GM19452 (cell line): ENCODE measurements at regions not wholly inside any gene's neighbourhood (a gene's known extent, or its start where the extent isn't known, plus 50 kb on each side); places are given as distances from the start of the nearest gene placed in this dataset.
"Not testable (repeated sequence)": the region's sequence is repeated elsewhere in the genome, so short reads cannot be mapped to it uniquely, and the experiment has no call there.

Experiments
- ATAC-seq: cut with Tn5 transposase; IDR thresholded peaks from one replicate; pipeline ENCODE4 v1.9.1; 2021; ENCODE audit not compliant: unreplicated experiment

DNA sequence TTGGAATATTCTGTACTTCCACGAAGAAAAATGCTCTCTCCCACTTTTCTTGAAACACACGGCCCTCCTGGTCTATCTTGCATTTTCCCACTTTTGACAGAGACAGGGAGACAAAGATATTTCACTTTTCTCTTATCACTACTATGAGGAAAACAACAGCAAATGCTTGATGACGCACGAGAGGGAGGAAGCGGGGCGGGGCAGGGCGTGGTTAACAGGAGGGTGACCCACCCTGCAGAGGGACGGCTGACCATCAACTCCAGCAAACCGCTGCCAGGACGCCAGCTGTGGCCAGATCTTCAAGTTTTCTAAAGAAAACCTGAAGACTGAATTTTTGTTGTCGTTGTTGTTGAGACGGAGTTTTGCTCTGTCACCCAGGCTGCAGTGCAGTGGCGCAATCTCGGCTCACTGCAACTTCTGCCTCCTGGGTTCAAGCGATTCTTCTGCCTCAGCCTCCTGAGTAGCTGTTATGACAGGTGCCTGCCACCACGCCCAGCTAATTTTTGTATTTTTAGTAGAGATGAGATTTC lies 63.8 kb downstream of the NSUN5 start:
- ATAC-seq, result not testable (repeated sequence)

GRCh38 chr7:73234994-73235717 lies 73.5 kb downstream of the NSUN5 start:
- peak; percentile 90 for ATAC-seq

DNA sequence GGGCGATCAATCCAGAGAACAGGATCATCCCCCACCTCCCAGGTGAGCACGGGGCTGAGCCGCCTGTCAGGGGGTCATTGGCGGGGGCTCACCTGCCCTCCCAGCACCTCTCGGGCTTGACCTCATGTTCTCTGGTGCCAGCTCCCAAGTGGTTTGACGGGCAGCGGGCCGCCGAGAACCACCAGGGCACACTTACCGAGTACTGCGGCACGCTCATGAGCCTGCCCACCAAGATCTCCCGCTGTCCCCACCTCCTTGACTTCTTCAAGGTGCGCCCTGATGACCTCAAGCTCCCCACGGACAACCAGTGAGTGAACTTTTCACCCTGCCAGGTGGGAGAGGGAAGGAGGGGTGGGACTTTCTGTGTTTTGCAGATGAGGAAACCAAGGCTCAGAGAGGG lies 82.9 kb downstream of the NSUN5 start:
- ATAC-seq, result not testable (repeated sequence)

- ATAC-seq, result not testable (repeated sequence)
These were observed 86.9 kb downstream of the NSUN5 start for GRCh38 chr7:73221724-73222123.

GRCh38 chr7:73220766-73221370 lies 87.8 kb downstream of the NSUN5 start:
- peak; percentile 42 for ATAC-seq

DNA sequence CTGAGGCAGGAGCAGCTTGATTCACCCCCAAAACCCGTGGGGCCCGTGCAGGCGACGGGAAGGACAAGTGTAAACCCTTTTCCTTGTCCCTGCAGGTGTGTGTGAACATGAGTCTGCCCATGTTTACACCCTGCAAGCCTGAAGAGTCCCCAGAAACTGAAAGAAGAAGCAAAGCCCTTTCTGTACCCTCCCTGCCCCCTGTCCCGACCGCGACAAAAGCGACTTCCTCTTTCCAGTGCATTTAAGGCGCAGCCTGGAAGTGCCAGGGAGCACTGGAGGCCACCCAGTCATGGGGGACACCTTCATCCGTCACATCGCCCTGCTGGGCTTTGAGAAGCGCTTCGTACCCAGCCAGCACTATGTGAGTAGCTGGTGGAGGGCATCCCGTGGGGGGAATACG lies 88.3 kb downstream of the NSUN5 start:
- peak; percentile 80 for ATAC-seq

DNA sequence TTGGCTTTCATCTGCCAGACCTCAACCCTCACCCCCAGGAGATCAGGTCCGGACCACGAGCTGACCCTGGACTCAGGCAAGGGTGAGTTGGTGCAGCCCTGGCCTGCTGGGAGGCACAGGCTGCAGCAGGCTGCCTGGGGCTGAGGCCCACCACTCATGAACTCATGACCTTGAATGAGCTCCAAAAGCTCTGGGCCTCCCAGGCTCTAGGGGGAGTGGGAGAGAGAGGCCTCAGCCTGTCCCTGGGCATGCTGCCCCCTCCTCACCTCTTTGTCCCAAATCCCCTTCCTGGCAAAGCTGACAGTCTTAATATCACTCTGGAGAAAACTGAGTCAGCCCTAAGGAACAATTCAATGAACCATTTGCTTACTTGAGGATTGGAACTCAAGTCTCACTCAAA lies 89.8 kb downstream of the NSUN5 start:
- ATAC-seq, result not testable (repeated sequence)

- ATAC-seq, result not testable (repeated sequence)
These were observed 92.5 kb downstream of the NSUN5 start for GRCh38 chr7:73216046-73216675.

- ATAC-seq, result not testable (repeated sequence)
These were observed 93.4 kb downstream of the NSUN5 start for GRCh38 chr7:73215232-73215631.

- ATAC-seq, result not testable (repeated sequence)
These were observed 94.2 kb downstream of the NSUN5 start for GRCh38 chr7:73214471-73214870.

GRCh38 chr7:73213076-73213475 lies 95.5 kb downstream of the NSUN5 start:
- not testable (repeated sequence) for ATAC-seq

DNA sequence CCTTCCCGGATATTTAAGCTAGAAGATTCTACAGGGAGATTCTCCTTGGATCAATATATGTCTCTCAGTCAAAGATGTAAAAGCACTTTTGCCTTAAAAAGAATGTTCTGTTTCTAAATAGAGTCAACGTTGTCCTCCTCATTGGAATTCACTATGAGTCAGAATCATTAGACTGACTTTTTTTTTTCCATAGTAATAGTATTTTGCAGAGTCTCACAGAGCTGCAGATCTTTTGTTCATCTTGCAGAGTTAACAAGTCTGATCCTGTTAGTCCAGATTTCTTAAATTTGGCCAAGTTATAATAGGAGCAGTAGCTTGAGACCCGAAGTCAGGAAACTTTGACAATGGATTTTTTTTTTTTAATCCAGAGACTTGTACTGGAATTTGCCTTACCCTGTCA lies 103.0 kb downstream of the NSUN5 start:
- not testable (repeated sequence) for ATAC-seq

GRCh38 chr7:73204898-73205297 lies 103.7 kb downstream of the NSUN5 start:
- ATAC-seq, result not testable (repeated sequence)

DNA sequence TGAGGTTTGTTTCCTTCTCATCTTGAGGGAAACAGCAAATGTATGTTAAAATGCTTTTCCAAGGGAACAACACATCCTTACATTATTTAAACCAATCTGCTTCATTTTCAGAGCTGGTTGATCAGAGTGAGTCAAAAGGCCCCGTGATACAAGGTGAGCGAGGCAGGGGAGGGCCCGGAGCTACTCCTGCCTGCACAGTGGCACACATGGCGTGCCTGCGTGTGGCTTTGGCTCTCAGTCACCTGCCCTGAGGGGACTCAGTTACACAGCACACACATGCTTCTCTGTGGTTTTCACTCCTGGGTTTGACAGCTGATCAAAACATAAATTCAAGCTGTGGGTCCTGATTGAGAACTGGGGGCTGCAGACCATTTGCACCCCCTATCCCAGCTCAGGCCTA lies 105.3 kb downstream of the NSUN5 start:
- not testable (repeated sequence) for ATAC-seq

DNA sequence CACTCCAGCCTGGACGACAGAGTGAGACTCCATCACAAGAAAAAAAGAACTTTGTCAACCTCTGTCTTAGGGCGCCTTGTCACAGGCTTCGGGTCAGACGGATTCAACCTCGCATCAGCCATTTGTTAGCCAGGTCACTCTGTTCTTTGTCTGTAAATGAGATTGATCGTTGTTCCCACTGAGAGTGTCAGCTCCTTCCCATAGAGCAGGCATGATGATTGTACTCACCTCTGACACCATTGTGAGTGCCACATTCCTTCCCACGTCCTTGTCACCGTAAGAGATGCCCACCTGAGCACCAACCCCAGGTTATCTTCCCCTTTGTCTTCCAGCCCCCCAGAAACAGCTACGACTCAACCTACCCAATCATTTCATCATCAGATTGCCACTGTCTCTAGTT lies 107.4 kb downstream of the NSUN5 start:
- ATAC-seq, result not testable (repeated sequence)

DNA sequence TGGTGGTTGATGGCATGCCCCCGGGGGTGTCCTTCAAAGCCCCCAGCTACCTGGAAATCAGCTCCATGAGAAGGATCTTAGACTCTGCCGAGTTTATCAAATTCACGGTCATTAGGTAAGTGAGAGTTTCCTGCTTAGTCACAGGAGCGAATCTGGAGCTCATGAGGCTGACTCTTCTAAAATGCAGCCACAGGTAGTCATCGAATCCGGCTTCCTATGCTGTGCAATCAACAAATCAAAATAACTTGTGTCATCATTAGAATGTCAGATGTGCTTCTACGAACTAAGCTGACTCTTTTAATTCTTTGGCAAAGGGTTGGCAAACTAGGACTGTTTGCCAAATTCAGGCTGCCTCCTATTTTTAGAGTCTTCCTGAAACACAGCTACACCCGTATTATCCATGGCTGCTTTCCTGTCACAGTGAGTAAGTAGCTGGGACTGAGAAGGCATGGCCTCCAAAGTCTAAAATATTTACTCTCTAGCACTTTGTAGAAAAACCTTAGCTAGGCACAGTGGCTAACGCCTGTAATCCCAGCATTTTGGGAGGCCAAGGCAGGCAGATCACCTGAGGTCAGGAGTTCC lies 108.0 kb downstream of the NSUN5 start:
- ATAC-seq, result not testable (repeated sequence)

DNA sequence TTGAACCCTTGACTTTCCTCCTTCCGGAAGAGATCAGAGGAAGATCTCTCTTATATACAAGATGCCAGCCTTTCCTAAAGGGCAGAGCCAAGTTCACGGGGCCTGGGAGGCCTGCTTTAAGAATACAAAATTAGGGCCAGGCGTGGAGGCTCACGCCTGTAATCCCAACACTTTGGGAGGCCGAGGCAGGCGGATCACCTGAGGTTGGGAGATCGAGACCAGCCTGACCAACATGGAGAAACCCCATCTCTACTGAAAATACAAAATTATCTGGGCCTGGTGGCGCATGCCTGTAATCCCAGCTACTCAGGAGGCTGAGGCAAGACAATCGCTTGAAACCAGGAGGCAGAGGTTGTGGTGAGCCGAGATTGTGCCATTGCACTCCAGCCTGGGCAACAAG lies 108.2 kb upstream of the SPDYE9 start:
- ATAC-seq, result not testable (repeated sequence)

GRCh38 chr7:73190483-73191155 lies 104.8 kb upstream of the SPDYE9 start:
- not testable (repeated sequence) for ATAC-seq

- ATAC-seq, result not testable (repeated sequence)
These were observed 102.4 kb upstream of the SPDYE9 start for GRCh38 chr7:73188287-73188686.

- not testable (repeated sequence) for ATAC-seq
These were observed 100.9 kb upstream of the SPDYE9 start for GRCh38 chr7:73186589-73187309.
